ENCODE measurements at regions not wholly inside any gene's neighbourhood (a gene's known extent, or its start where the extent isn't known, plus 50 kb on each side); places are given as distances from the start of the nearest gene placed in this dataset.

DNA sequence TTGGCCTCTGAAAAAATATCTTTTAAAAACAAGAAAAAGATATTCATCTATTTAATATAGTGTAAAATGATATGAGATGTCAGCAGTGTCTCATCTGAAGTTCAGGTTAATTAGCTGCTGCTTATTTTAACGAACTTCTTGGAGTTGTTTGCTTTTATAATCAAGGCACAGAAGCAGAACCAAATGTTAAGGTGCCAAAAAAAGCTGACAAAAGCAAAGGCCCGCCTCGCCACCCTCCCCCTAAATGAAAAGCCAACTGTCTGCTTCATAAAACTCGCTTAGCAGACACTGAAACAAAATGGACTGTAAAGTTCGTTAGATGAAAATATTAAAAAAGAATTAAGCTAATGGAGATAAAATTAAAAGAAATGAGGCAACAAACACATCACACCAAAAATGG, 562.6 kb downstream of the ZEB2 start:
- Histone ChIP-seq H3K4me1 (peaks cover 0 to 13% (median 5%) of the 10 kb centered on the region in 4 donors), H3K36me3 (no peaks in the 10 kb centered on the region), H3K27me3 (no peaks in the 10 kb centered on the region), H3K4me3 (no peak overlapping the region), H3K27ac (no peak overlapping the region), H3K9me3 (no peaks in the 10 kb centered on the region)
- intact Hi-C loops (cut with DNase I; ENCODE audit: low total_unique reads): no loop called here
- 70 to 89% (median 80%) methylated on average over 5 of the region's 5 CpGs for WGBS, 5 donors
- TF ChIP-seq EP300 (IDR thresholded peaks at IDR 0.05) (no peak), POLR2A (IDR thresholded peaks at IDR 0.05) (no peak)
- TF ChIP-seq, protein P1, sequence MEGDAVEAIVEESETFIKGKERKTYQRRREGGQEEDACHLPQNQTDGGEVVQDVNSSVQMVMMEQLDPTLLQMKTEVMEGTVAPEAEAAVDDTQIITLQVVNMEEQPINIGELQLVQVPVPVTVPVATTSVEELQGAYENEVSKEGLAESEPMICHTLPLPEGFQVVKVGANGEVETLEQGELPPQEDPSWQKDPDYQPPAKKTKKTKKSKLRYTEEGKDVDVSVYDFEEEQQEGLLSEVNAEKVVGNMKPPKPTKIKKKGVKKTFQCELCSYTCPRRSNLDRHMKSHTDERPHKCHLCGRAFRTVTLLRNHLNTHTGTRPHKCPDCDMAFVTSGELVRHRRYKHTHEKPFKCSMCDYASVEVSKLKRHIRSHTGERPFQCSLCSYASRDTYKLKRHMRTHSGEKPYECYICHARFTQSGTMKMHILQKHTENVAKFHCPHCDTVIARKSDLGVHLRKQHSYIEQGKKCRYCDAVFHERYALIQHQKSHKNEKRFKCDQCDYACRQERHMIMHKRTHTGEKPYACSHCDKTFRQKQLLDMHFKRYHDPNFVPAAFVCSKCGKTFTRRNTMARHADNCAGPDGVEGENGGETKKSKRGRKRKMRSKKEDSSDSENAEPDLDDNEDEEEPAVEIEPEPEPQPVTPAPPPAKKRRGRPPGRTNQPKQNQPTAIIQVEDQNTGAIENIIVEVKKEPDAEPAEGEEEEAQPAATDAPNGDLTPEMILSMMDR (IDR thresholded peaks at IDR 0.05): no peak
- DNase-seq: no peak

DNA sequence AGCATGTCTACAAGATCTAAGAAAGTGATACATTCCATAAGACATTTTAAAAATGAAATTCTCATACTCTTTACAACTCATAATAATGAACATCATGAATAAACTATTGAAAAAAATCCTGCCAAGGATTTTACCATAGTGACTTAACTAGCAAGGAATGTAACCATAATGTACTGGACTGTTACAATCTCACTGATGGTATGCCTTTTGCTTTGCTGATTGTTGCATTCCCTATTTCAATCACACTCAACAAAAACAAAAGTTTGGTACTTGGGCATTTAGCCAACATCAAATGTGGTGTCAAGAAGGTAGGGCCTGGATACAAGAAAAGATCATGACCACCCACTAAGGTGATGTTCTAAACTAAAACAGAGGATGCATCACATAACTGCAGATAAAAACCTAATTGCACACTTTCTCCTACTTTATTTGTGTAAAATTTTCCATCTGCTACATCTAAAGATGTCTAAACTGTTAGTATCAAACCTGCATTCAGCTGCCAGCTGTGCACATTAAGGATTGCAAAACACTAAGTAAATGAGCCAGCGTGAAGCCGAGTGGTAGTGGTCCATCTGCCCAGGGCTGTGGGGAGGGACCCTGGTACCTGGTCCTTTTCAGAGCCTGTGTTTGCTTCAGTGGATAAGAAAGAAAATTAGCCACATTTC, 564.4 kb downstream of the ZEB2 start:
- H3K27ac ChIP-seq: peak overlapping the region in 2 of 5 donors; percentile 5 to 44
- H3K9me3 ChIP-seq: no peaks in the 10 kb centered on the region
- no peaks in the 10 kb centered on the region for H3K27me3 ChIP-seq
- H3K4me3 ChIP-seq: no peak overlapping the region
- DNase-seq: peak in 1 of 2 donors; percentile 34
- TF ChIP-seq POLR2AphosphoS5 (IDR thresholded peaks at IDR 0.05): no peak
- no peak for TF ChIP-seq POLR2A (IDR thresholded peaks at IDR 0.05)
- no peak for TF ChIP-seq EP300 (IDR thresholded peaks at IDR 0.05)
- H3K36me3 ChIP-seq: no peaks in the 10 kb centered on the region
- WGBS, 5 donors: 76 to 87% (median 83%) methylated on average over 2 of the region's 2 CpGs
- intact Hi-C loops (cut with DNase I; ENCODE audit: low total_unique reads): no loop called here
- H3K4me1 ChIP-seq: peaks cover 0 to 18% (median 5%) of the 10 kb centered on the region in 4 donors

DNA sequence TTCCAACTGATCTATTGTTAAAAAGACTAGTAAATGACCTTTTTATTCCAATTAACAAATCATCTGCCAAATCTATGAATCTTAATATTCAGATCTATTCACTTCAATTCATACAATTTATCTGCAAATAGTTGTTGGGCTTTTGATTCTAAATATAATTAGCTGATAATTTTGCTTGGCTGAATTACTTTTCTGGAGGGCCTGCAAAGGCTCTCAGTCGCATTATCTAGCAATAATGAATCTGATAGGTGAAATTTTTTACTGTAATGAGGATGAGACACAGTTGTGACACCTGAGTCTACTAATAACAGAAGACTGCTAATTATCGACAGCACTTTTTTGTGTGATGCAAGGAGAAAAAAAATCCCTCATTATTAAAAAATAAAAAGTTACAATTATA, 565.1 kb downstream of the ZEB2 start:
- H3K4me1 ChIP-seq: peaks cover 0 to 19% (median 5%) of the 10 kb centered on the region in 4 donors
- DNase-seq: no peak
- no peaks in the 10 kb centered on the region for H3K36me3 ChIP-seq
- H3K4me3 ChIP-seq: no peak overlapping the region
- H3K9me3 ChIP-seq: no peaks in the 10 kb centered on the region
- peak overlapping the region in 2 of 5 donors; percentile 5 to 44 for H3K27ac ChIP-seq
- TF ChIP-seq, protein P1 (IDR thresholded peaks at IDR 0.05): no peak
- TF ChIP-seq POLR2A (IDR thresholded peaks at IDR 0.05) (no peak), EP300 (IDR thresholded peaks at IDR 0.05) (no peak), POLR2AphosphoS5 (IDR thresholded peaks at IDR 0.05) (no peak)
- no peaks in the 10 kb centered on the region for H3K27me3 ChIP-seq
- 88 to 99% (median 93%) methylated on average over 2 of the region's 2 CpGs for WGBS, 5 donors
- intact Hi-C loops (cut with DNase I; ENCODE audit: low total_unique reads): no loop called here

DNA sequence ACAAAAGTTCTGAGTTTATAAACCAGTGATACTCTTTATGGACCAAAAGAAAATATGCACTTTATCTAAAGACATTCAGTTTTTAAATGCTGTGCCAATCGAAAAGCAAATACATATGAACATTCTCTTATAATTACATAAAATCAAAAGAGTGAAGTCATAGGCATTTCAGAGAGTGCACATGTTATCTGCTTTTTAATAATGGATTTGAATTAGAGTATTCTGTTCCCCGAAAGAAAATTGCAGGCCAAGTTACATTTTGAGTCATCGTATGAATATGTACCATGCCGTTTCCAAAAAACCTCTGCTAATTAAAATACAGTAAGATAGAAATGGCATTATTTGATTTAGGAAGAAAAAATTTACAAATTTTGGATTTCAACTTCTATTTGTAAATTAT, 565.7 kb downstream of the ZEB2 start:
- Histone ChIP-seq H3K4me1 (peaks cover 0 to 25% (median 5%) of the 10 kb centered on the region in 4 donors), H3K4me3 (no peak overlapping the region), H3K27ac (no peak overlapping the region), H3K9me3 (no peaks in the 10 kb centered on the region), H3K27me3 (no peaks in the 10 kb centered on the region), H3K36me3 (no peaks in the 10 kb centered on the region)
- WGBS, 5 donors: 36 to 67% (median 44%) methylated on average over 4 of the region's 4 CpGs
- TF ChIP-seq, protein P1 (IDR thresholded peaks at IDR 0.05): no peak
- TF ChIP-seq EP300 (IDR thresholded peaks at IDR 0.05) (no peak), POLR2A (IDR thresholded peaks at IDR 0.05) (no peak), POLR2AphosphoS5 (IDR thresholded peaks at IDR 0.05) (no peak)
- intact Hi-C loops (cut with DNase I; ENCODE audit: low total_unique reads): no loop called here
- DNase-seq: peak in 1 of 2 donors; percentile 16

DNA sequence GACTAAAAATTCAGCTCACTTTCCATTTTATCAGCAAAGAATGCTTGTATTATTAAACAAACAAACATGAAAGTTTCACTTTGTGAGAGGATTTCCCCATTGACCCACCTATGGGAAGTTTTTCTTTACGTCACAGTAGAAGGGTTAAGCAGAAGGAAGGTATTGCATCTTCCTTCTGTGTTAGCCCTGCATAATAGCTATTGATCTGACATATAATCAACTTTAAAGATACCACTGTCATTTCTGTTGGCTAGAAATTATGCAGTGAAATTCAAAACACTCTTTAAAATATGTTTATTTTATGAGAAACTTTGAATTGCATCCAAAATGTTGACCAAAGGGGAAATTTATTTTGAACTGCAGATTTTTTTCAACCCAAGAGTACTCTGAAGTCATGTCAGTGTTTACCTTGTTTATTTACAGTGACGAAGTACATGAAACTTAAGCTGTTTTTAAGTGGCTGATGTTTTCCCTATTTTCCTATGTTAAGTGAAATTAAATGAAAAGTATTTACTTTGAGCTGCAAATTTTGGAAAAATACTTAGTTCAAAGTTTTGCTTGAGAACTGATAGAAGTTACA, 566.4 kb downstream of the ZEB2 start:
- no peak for TF ChIP-seq POLR2AphosphoS5 (IDR thresholded peaks at IDR 0.05)
- TF ChIP-seq, protein P1 (IDR thresholded peaks at IDR 0.05): no peak
- Histone ChIP-seq H3K4me3 (no peak overlapping the region), H3K27me3 (no peaks in the 10 kb centered on the region), H3K36me3 (no peaks in the 10 kb centered on the region), H3K4me1 (peaks cover 0 to 27% (median 5%) of the 10 kb centered on the region in 4 donors), H3K9me3 (no peaks in the 10 kb centered on the region), H3K27ac (peak overlapping the region in 2 of 5 donors; percentile 22 to 28)
- WGBS, 5 donors: 34 to 75% (median 55%) methylated on average over 2 of the region's 2 CpGs
- no peak for DNase-seq
- intact Hi-C loops (cut with DNase I; ENCODE audit: low total_unique reads): no loop called here
